Bronchial epithelial cell (primary cell): ENCODE measurements at regions not wholly inside any gene's neighbourhood (a gene's known extent, or its start where the extent isn't known, plus 50 kb on each side); places are given as distances from the start of the nearest gene placed in this dataset.

Experiments used
- DNase-seq: peaks from one replicate; pipeline ENCODE4 v3.0.0-alpha.2; 2010; ENCODE audit warnings: low read depth
- FAIRE-seq: peaks from 2 replicates; lab custom pipeline; 2011; peaks lifted over from hg19 to GRCh38; lab: Jason Lieb, UNC
- H3K27me3 ChIP-seq: 2 replicates; pipeline ENCODE4 v1.5.1; 2011; ENCODE audit warnings: low read length; ENCODE audit not compliant: control insufficient read depth, insufficient read depth
- H3K36me3 ChIP-seq: 2 replicates; pipeline ENCODE4 v1.5.1; 2011; ENCODE audit warnings: low read length; ENCODE audit not compliant: control insufficient read depth, insufficient read depth
- H3K4me3 ChIP-seq: 2 replicates; pipeline ENCODE4 v1.5.1; 2011; ENCODE audit warnings: mild to moderate bottlenecking, low read depth, low read length, control low read depth
- TF ChIP-seq, protein P1 (sequence below): IDR thresholded peaks from 2 replicates; pipeline ENCODE4 v1.5.1; 2011; ENCODE audit warnings: mild to moderate bottlenecking, moderate library complexity, low read length, control low read depth, inconsistent platforms; ENCODE audit not compliant: insufficient read depth, severe bottlenecking

GRCh38 chr12:90013409-90013808, 304.8 kb upstream of the ATP2B1 start:
- Histone ChIP-seq H3K36me3 (no peaks in the 10 kb centered on the region), H3K4me3 (no peak overlapping the region), H3K27me3 (no peaks in the 10 kb centered on the region)
- FAIRE-seq, result no peak
- TF ChIP-seq, protein P1, sequence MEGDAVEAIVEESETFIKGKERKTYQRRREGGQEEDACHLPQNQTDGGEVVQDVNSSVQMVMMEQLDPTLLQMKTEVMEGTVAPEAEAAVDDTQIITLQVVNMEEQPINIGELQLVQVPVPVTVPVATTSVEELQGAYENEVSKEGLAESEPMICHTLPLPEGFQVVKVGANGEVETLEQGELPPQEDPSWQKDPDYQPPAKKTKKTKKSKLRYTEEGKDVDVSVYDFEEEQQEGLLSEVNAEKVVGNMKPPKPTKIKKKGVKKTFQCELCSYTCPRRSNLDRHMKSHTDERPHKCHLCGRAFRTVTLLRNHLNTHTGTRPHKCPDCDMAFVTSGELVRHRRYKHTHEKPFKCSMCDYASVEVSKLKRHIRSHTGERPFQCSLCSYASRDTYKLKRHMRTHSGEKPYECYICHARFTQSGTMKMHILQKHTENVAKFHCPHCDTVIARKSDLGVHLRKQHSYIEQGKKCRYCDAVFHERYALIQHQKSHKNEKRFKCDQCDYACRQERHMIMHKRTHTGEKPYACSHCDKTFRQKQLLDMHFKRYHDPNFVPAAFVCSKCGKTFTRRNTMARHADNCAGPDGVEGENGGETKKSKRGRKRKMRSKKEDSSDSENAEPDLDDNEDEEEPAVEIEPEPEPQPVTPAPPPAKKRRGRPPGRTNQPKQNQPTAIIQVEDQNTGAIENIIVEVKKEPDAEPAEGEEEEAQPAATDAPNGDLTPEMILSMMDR, result no peak
- no peak for DNase-seq

GRCh38 chr12:90010089-90010488, 301.5 kb upstream of the ATP2B1 start:
- peak; percentile 22 for DNase-seq
- TF ChIP-seq, protein P1, result peak; percentile 30
- Histone ChIP-seq H3K27me3 (no peaks in the 10 kb centered on the region), H3K4me3 (no peak overlapping the region), H3K36me3 (no peaks in the 10 kb centered on the region)
- FAIRE-seq, result no peak

GRCh38 chr12:90008277-90008676, 299.6 kb upstream of the ATP2B1 start:
- H3K36me3 ChIP-seq, result no peaks in the 10 kb centered on the region
- H3K27me3 ChIP-seq, result no peaks in the 10 kb centered on the region
- H3K4me3 ChIP-seq, result no peak overlapping the region
- TF ChIP-seq, protein P1, result no peak
- DNase-seq (no peak), FAIRE-seq (no peak)

- H3K4me3 ChIP-seq, result no peak overlapping the region
- TF ChIP-seq, protein P1, result no peak
- DNase-seq, result no peak
- no peaks in the 10 kb centered on the region for H3K27me3 ChIP-seq
- no peak for FAIRE-seq
- H3K36me3 ChIP-seq, result no peaks in the 10 kb centered on the region
Observed at GRCh38 chr12:90004319-90005074, 295.9 kb upstream of the ATP2B1 start.

DNA sequence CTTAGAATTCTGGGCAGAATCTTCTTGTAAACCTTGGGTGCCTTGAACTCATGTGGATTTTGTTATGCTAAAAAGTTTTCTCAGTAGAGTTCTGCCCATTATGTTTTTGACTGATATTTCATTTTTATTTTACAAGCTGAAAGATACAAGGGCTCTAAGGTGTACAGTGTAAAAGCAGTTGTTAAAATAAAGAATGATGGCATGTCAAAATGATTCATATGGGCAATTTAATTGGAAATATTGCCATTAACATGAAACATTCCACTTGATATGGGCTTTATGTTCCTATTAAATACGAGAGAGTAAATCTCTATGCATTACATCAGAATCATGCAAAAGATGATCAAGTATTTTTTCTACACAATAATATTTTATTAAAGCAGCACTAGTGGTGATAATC, 295.1 kb upstream of the ATP2B1 start:
- TF ChIP-seq, protein P1, result no peak
- DNase-seq (no peak), FAIRE-seq (no peak)
- Histone ChIP-seq H3K4me3 (no peak overlapping the region), H3K27me3 (no peaks in the 10 kb centered on the region), H3K36me3 (no peaks in the 10 kb centered on the region)

DNA sequence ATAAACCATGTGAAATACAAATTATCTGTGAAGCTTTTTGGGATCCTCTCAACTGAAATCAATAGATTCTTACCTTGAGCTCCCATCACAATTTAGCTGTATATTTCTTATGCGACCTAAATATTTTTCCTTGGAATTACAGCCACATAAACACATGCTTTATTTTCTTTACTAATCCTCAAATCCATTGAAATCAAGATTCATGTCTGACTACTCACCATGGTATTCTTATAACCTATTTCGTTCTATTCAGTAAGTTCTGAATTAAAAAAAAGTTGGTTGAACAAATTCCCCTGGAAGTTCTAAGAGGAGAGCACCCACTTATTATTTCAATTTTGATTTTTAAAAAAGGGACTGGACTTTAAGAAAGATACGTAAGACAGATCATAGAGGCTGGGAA, 292.1 kb upstream of the ATP2B1 start:
- Histone ChIP-seq H3K36me3 (no peaks in the 10 kb centered on the region), H3K4me3 (no peak overlapping the region), H3K27me3 (no peaks in the 10 kb centered on the region)
- TF ChIP-seq, protein P1, result no peak
- FAIRE-seq (no peak), DNase-seq (no peak)
